IMR-90 (cell line): ENCODE measurements at regions not wholly inside any gene's neighbourhood (a gene's known extent, or its start where the extent isn't known, plus 50 kb on each side); places are given as distances from the start of the nearest gene placed in this dataset.

Experiments
- BHLHE40 ChIP-seq: fragments of 150-350 bp; IDR thresholded peaks from 2 replicates; pipeline ENCODE4 v1.6.1; 2016; ENCODE audit warnings: mild to moderate bottlenecking, low read depth, low read length
- CEBPB ChIP-seq: IDR thresholded peaks from 2 replicates; pipeline ENCODE4 v1.6.1; 2012; ENCODE audit warnings: low read depth, low read length, improper control_type of control experiment
- CHD1 ChIP-seq: IDR thresholded peaks from 2 replicates; pipeline ENCODE4 v1.6.1; 2012; ENCODE audit warnings: low read depth, low read length, improper control_type of control experiment
- CTCF ChIP-seq: conservative IDR thresholded peaks from 2 replicates; pipeline ENCODE4 v1.5.1; 2012; ENCODE audit warnings: mild to moderate bottlenecking, low read depth, low read length, improper control_type of control experiment
- ELK1 ChIP-seq: fragments of 150-350 bp; IDR thresholded peaks from 2 replicates; pipeline ENCODE4 v1.6.1; 2016; ENCODE audit warnings: low read depth, mild to moderate bottlenecking, low read length, moderate library complexity, borderline replicate concordance
- FOS ChIP-seq: fragments of 150-350 bp; IDR thresholded peaks from 2 replicates; pipeline ENCODE4 v1.6.1; 2016; ENCODE audit warnings: low read depth, low read length
- MAFK ChIP-seq: IDR thresholded peaks from 2 replicates; pipeline ENCODE4 v1.6.1; 2012; ENCODE audit warnings: low read depth, low read length, improper control_type of control experiment
- MAZ ChIP-seq: IDR thresholded peaks from 2 replicates; pipeline ENCODE4 v1.6.1; 2012; ENCODE audit warnings: low read depth, mild to moderate bottlenecking, low read length, improper control_type of control experiment, moderate library complexity, borderline replicate concordance
- MXI1 ChIP-seq: IDR thresholded peaks from 2 replicates; pipeline ENCODE4 v1.6.1; 2012; ENCODE audit warnings: low read depth, mild to moderate bottlenecking, low read length, moderate library complexity, borderline replicate concordance
- POLR2A ChIP-seq: IDR thresholded peaks from 2 replicates; pipeline ENCODE4 v1.6.1; 2012; ENCODE audit warnings: mild to moderate bottlenecking, low read depth, low read length
- RAD21 ChIP-seq: IDR thresholded peaks from 2 replicates; pipeline ENCODE4 v1.6.1; 2012; ENCODE audit warnings: low read length, improper control_type of control experiment
- RCOR1 ChIP-seq: IDR thresholded peaks from 2 replicates; pipeline ENCODE4 v1.6.1; 2012; ENCODE audit warnings: mild to moderate bottlenecking, low read length, improper control_type of control experiment; ENCODE audit not compliant: insufficient replicate concordance
- SMC3 ChIP-seq: fragments of 150-350 bp; IDR thresholded peaks from 2 replicates; pipeline ENCODE4 v1.6.1; 2016; ENCODE audit warnings: low read depth, mild to moderate bottlenecking, antibody characterized with exemption, low read length, moderate library complexity
- USF2 ChIP-seq: fragments of 150-350 bp; IDR thresholded peaks from 2 replicates; pipeline ENCODE4 v1.6.1; 2017; ENCODE audit warnings: mild to moderate bottlenecking, antibody characterized with exemption, low read length, low read depth

GRCh38 chr9:82819260-82819659, 243.7 kb downstream of the RASEF start:
- TF ChIP-seq CTCF (no peak), ELK1 (no peak), POLR2A (no peak), RAD21 (no peak), USF2 (no peak), MAZ (no peak), FOS (no peak), MAFK (no peak), CHD1 (no peak), BHLHE40 (no peak), SMC3 (no peak), CEBPB (no peak), RCOR1 (no peak), MXI1 (no peak)
